Mesothelial cell of epicardium (in vitro differentiated cells): ENCODE measurements at regions not wholly inside any gene's neighbourhood (a gene's known extent, or its start where the extent isn't known, plus 50 kb on each side); places are given as distances from the start of the nearest gene placed in this dataset.
A peak's percentile ranks its signal among the peaks of the same experiment; 100 is the strongest.

Source experiments
- DNase-seq, 2 experiments: peaks; one replicate each; pipeline ENCODE4 v3.0.0; 2021; ENCODE audit warnings: low spot score in 2 of 2; ENCODE audit not compliant: unreplicated experiment in 2 of 2
- H3K27ac Mint-ChIP-seq: 2 replicates; pipeline ENCODE4 v1.8.0; 2021; ENCODE audit warnings: mixed read lengths
- H3K27me3 Mint-ChIP-seq: 2 replicates; pipeline ENCODE4 v1.8.0; 2021; ENCODE audit warnings: low read depth, mixed read lengths
- H3K36me3 Mint-ChIP-seq: 2 replicates; pipeline ENCODE4 v1.8.0; 2021; ENCODE audit warnings: mixed read lengths
- H3K4me1 Mint-ChIP-seq: 2 replicates; pipeline ENCODE4 v1.8.0; 2021; ENCODE audit warnings: mixed read lengths
- H3K4me3 Mint-ChIP-seq: 2 replicates; pipeline ENCODE4 v1.8.0; 2021; ENCODE audit warnings: mild to moderate bottlenecking, moderate library complexity, mixed read lengths
- H3K9me3 Mint-ChIP-seq: 2 replicates; pipeline ENCODE4 v1.8.0; 2021; ENCODE audit warnings: mixed read lengths
- CTCF ChIP-seq: fragments of 200-600 bp; sonication (generic); IDR thresholded peaks from one replicate; pipeline ENCODE4 v1.5.0; 2021; ENCODE audit warnings: antibody characterized with exemption; ENCODE audit not compliant: unreplicated experiment

- Mint-ChIP-seq H3K4me3 (no peak overlapping the region), H3K36me3 (no peaks in the 10 kb centered on the region), H3K4me1 (no peaks in the 10 kb centered on the region), H3K27ac (no peak overlapping the region), H3K27me3 (no peaks in the 10 kb centered on the region), H3K9me3 (no peaks in the 10 kb centered on the region)
- no peak for TF ChIP-seq CTCF
- no peak for DNase-seq
Measured at GRCh38 chr2:10236571-10237391, 65.9 kb upstream of the HPCAL1 start.

- DNase-seq: no peak
- H3K36me3 Mint-ChIP-seq: no peaks in the 10 kb centered on the region
- H3K27ac Mint-ChIP-seq: no peak overlapping the region
- no peaks in the 10 kb centered on the region for H3K27me3 Mint-ChIP-seq
- no peak overlapping the region for H3K4me3 Mint-ChIP-seq
- H3K9me3 Mint-ChIP-seq: no peaks in the 10 kb centered on the region
- no peaks in the 10 kb centered on the region for H3K4me1 Mint-ChIP-seq
- TF ChIP-seq CTCF: no peak
Measured at GRCh38 chr2:10237392-10238321, 65.0 kb upstream of the HPCAL1 start.

- H3K4me1 Mint-ChIP-seq: no peaks in the 10 kb centered on the region
- no peak overlapping the region for H3K4me3 Mint-ChIP-seq
- DNase-seq: no peak
- H3K27ac Mint-ChIP-seq: no peak overlapping the region
- H3K36me3 Mint-ChIP-seq: no peaks in the 10 kb centered on the region
- no peaks in the 10 kb centered on the region for H3K27me3 Mint-ChIP-seq
- no peaks in the 10 kb centered on the region for H3K9me3 Mint-ChIP-seq
- no peak for TF ChIP-seq CTCF
Measured at GRCh38 chr2:10238396-10238795, 64.3 kb upstream of the HPCAL1 start.

- H3K27ac Mint-ChIP-seq: no peak overlapping the region
- no peak for TF ChIP-seq CTCF
- H3K27me3 Mint-ChIP-seq: no peaks in the 10 kb centered on the region
- H3K36me3 Mint-ChIP-seq: no peaks in the 10 kb centered on the region
- no peak overlapping the region for H3K4me3 Mint-ChIP-seq
- peak in 1 of 2 experiments; percentile 3 for DNase-seq
- no peaks in the 10 kb centered on the region for H3K9me3 Mint-ChIP-seq
- H3K4me1 Mint-ChIP-seq: no peaks in the 10 kb centered on the region
Measured at GRCh38 chr2:10238991-10239485, 63.7 kb upstream of the HPCAL1 start.

GRCh38 chr2:10239561-10239967 lies 63.1 kb upstream of the HPCAL1 start:
- DNase-seq: no peak
- H3K4me1 Mint-ChIP-seq: no peaks in the 10 kb centered on the region
- no peak for TF ChIP-seq CTCF

More at GRCh38 chr2:10239561-10239967, 63.1 kb upstream of the HPCAL1 start:
- no peaks in the 10 kb centered on the region for H3K36me3 Mint-ChIP-seq
- H3K27me3 Mint-ChIP-seq: no peaks in the 10 kb centered on the region
- H3K4me3 Mint-ChIP-seq: no peak overlapping the region
- H3K27ac Mint-ChIP-seq: no peak overlapping the region
- no peaks in the 10 kb centered on the region for H3K9me3 Mint-ChIP-seq
